H9 (cell line): ENCODE measurements at regions not wholly inside any gene's neighbourhood (a gene's known extent, or its start where the extent isn't known, plus 50 kb on each side); places are given as distances from the start of the nearest gene placed in this dataset.
"Not testable (repeated sequence)": the region's sequence is repeated elsewhere in the genome, so short reads cannot be mapped to it uniquely, and the experiment has no call there.

Experiments
- DNase-seq: peaks from one replicate; pipeline ENCODE4 v3.0.0-alpha.2; 2017
- H2AFZ ChIP-seq: one replicate; pipeline ENCODE4 v1.6.1; 2013; ENCODE audit warnings: mild to moderate bottlenecking, low read length, control low read depth, moderate library complexity
- H2AK5ac ChIP-seq: 2 replicates; pipeline ENCODE4 v1.6.1; 2013; ENCODE audit warnings: low read length, control low read depth, mixed read lengths; ENCODE audit not compliant: insufficient read length
- H2BK120ac ChIP-seq: one replicate; pipeline ENCODE4 v1.6.1; 2013; ENCODE audit warnings: low read depth, mild to moderate bottlenecking, low read length, control low read depth, inconsistent platforms; ENCODE audit not compliant: poor library complexity, severe bottlenecking
- H2BK12ac ChIP-seq: 2 replicates; pipeline ENCODE4 v1.6.1; 2013; ENCODE audit warnings: low read length, control low read depth, mixed read lengths, low read depth; ENCODE audit not compliant: insufficient read length
- H2BK15ac ChIP-seq: 2 replicates; pipeline ENCODE4 v1.6.1; 2013; ENCODE audit warnings: low read depth, low read length, control low read depth
- H2BK20ac ChIP-seq: one replicate; pipeline ENCODE4 v1.6.1; 2013; ENCODE audit warnings: low read depth, mild to moderate bottlenecking, low read length, control low read depth, inconsistent platforms; ENCODE audit not compliant: poor library complexity, severe bottlenecking
- H2BK5ac ChIP-seq: 2 replicates; pipeline ENCODE4 v1.6.1; 2013; ENCODE audit warnings: low read length, control low read depth, mixed read lengths; ENCODE audit not compliant: insufficient read length
- H3K14ac ChIP-seq: 2 replicates; pipeline ENCODE4 v1.6.1; 2013; ENCODE audit warnings: low read length, control low read depth; ENCODE audit not compliant: insufficient read depth
- H3K18ac ChIP-seq: 2 replicates; pipeline ENCODE4 v1.6.1; 2013; ENCODE audit warnings: low read depth, mild to moderate bottlenecking, mixed read lengths, low read length, control low read depth; ENCODE audit not compliant: insufficient read length
- H3K23ac ChIP-seq: 2 replicates; pipeline ENCODE4 v1.6.1; 2013; ENCODE audit warnings: low read length, control low read depth, mixed read lengths, low read depth; ENCODE audit not compliant: insufficient read length
- H3K23me2 ChIP-seq: 2 replicates; pipeline ENCODE4 v1.6.1; 2013; ENCODE audit warnings: low read depth, mild to moderate bottlenecking, mixed read lengths, low read length, control low read depth; ENCODE audit not compliant: insufficient read length, poor library complexity, severe bottlenecking
- H3K27ac ChIP-seq: 2 replicates; pipeline ENCODE4 v1.5.1; 2013; ENCODE audit warnings: low read length, control low read depth, mixed read lengths, low read depth; ENCODE audit not compliant: insufficient read length
- H3K27me3 ChIP-seq: 2 replicates; pipeline ENCODE4 v1.6.1; 2013; ENCODE audit warnings: low read length, control low read depth, inconsistent platforms; ENCODE audit not compliant: insufficient read depth
- H3K4ac ChIP-seq: 2 replicates; pipeline ENCODE4 v1.6.1; 2013; ENCODE audit warnings: low read depth, mild to moderate bottlenecking, control low read depth, inconsistent platforms, low read length, moderate library complexity
- H3K4me1 ChIP-seq: 2 replicates; pipeline ENCODE4 v1.6.1; 2013; ENCODE audit warnings: low read length, control low read depth, inconsistent platforms; ENCODE audit not compliant: insufficient read depth
- H3K4me2 ChIP-seq: 2 replicates; pipeline ENCODE4 v1.6.1; 2013; ENCODE audit warnings: low read length, control low read depth, mixed read lengths; ENCODE audit not compliant: insufficient read length, insufficient read depth
- H3K56ac ChIP-seq: 2 replicates; pipeline ENCODE4 v1.6.1; 2013; ENCODE audit warnings: low read depth, mild to moderate bottlenecking, mixed read lengths, low read length, control low read depth; ENCODE audit not compliant: insufficient read length
- H3K79me1 ChIP-seq: 2 replicates; pipeline ENCODE4 v1.6.1; 2013; ENCODE audit warnings: low read depth, mild to moderate bottlenecking, moderate library complexity, low read length, control low read depth, inconsistent platforms; ENCODE audit not compliant: insufficient read depth, poor library complexity, severe bottlenecking
- H3K79me2 ChIP-seq: 2 replicates; pipeline ENCODE4 v1.6.1; 2013; ENCODE audit warnings: low read length, control low read depth, inconsistent platforms; ENCODE audit not compliant: insufficient read depth
- H3K9ac ChIP-seq: 2 replicates; pipeline ENCODE4 v1.6.1; 2013; ENCODE audit warnings: low read length, control low read depth, mixed read lengths; ENCODE audit not compliant: insufficient read length; ENCODE audit errors: extremely low read depth
- H3K9me3 ChIP-seq: one replicate; pipeline ENCODE4 v1.6.1; 2013; ENCODE audit warnings: low read depth, low read length, inconsistent platforms; ENCODE audit not compliant: control insufficient read depth
- H3T11ph ChIP-seq: one replicate; pipeline ENCODE4 v1.6.1; 2013; ENCODE audit warnings: mild to moderate bottlenecking, low read length, control low read depth, inconsistent platforms
- H4K20me1 ChIP-seq: one replicate; pipeline ENCODE4 v1.6.1; 2013; ENCODE audit not compliant: control insufficient read depth, insufficient read length, insufficient read depth
- H4K5ac ChIP-seq: 2 replicates; pipeline ENCODE4 v1.6.1; 2013; ENCODE audit warnings: low read depth, mild to moderate bottlenecking, mixed read lengths, low read length, control low read depth; ENCODE audit not compliant: insufficient read length
- H4K8ac ChIP-seq: replicated peaks from 2 replicates; pipeline ENCODE4 v1.6.1; 2013; ENCODE audit warnings: low read length, control low read depth, mixed read lengths, low read depth; ENCODE audit not compliant: insufficient read length
- H4K91ac ChIP-seq: 2 replicates; pipeline ENCODE4 v1.6.1; 2013; ENCODE audit warnings: low read depth, mild to moderate bottlenecking, moderate library complexity, mixed read lengths, low read length, control low read depth; ENCODE audit not compliant: insufficient read length
- H3K27ac Mint-ChIP-seq, 3 experiments: 2 replicates in 2 of 3; 3 replicates in 1 of 3; pipeline ENCODE4 v1.8.0; 2020 to 2021; ENCODE audit warnings: mixed read lengths in 3 of 3, mild to moderate bottlenecking in 1 of 3, moderate library complexity in 1 of 3
- H3K27me3 Mint-ChIP-seq: 2 replicates; pipeline ENCODE4 v1.8.0; 2021; ENCODE audit warnings: low read depth, mild to moderate bottlenecking, moderate library complexity, mixed read lengths
- H3K36me3 Mint-ChIP-seq, 3 experiments: 2 replicates in 2 of 3; 3 replicates in 1 of 3; pipeline ENCODE4 v1.8.0; 2020 to 2021; ENCODE audit warnings: low read depth in 3 of 3, mixed read lengths in 3 of 3; ENCODE audit not compliant: insufficient read depth in 1 of 3
- H3K4me1 Mint-ChIP-seq, 2 experiments: 2 replicates each; pipeline ENCODE4 v1.8.0; 2020; ENCODE audit warnings: mixed read lengths in 2 of 2
- H3K4me3 Mint-ChIP-seq, 2 experiments: 2 replicates in 1 of 2; 3 replicates in 1 of 2; pipeline ENCODE4 v1.8.0; 2020 to 2021; ENCODE audit warnings: mild to moderate bottlenecking in 2 of 2, mixed read lengths in 2 of 2, moderate library complexity in 1 of 2
- H3K9me3 Mint-ChIP-seq, 2 experiments: 2 replicates in 1 of 2; 3 replicates in 1 of 2; pipeline ENCODE4 v1.8.0; 2020; ENCODE audit warnings: mild to moderate bottlenecking in 2 of 2, mixed read lengths in 2 of 2, moderate library complexity in 1 of 2
- CTCF ChIP-seq: fragments of 200-600 bp; sonication (generic); conservative IDR thresholded peaks from 3 replicates; pipeline ENCODE4 v1.8.0; 2021; ENCODE audit warnings: antibody characterized with exemption, mild to moderate bottlenecking
- WGBS: extraction: QIAGEN DNeasy Blood & Tissue Kit; methylation state at CpG from one replicate; pipeline ENCODE4 v1.1.7; 2013; ENCODE audit warnings: missing lambda C conversion rate, low lambda C conversion rate, mixed read lengths; ENCODE audit not compliant: insufficient read length; ENCODE audit errors: extremely low coverage; 5-methylcytosine and 5-hydroxymethylcytosine counted together

- Histone ChIP-seq H3K18ac (no peak overlapping the region), H2BK20ac (no peak overlapping the region), H2BK5ac (no peak overlapping the region), H3K4me1 (no peaks in the 10 kb centered on the region), H4K91ac (no peak overlapping the region), H3K56ac (no peak overlapping the region), H4K5ac (no peak overlapping the region), H3K79me1 (no peaks in the 10 kb centered on the region), H2BK120ac (no peak overlapping the region), H3K27ac (no peak overlapping the region), H3K23ac (no peak overlapping the region), H4K8ac (no peak overlapping the region), H3K14ac (no peak overlapping the region), H3K23me2 (no peaks in the 10 kb centered on the region), H3K9me3 (no peaks in the 10 kb centered on the region), H3K9ac (no peak overlapping the region), H2AFZ (no peak overlapping the region), H2AK5ac (no peak overlapping the region), H3T11ph (no peak overlapping the region), H2BK12ac (no peak overlapping the region), H3K4me2 (no peak overlapping the region), H3K4ac (no peak overlapping the region), H3K27me3 (no peaks in the 10 kb centered on the region), H2BK15ac (no peak overlapping the region), H3K79me2 (no peaks in the 10 kb centered on the region), H4K20me1 (no peaks in the 10 kb centered on the region)
- no peak for TF ChIP-seq CTCF
- no peaks in the 10 kb centered on the region for H3K27me3 Mint-ChIP-seq
- no peak overlapping the region for H3K27ac Mint-ChIP-seq
- H3K4me3 Mint-ChIP-seq: no peak overlapping the region
- no CpG with 5 or more reads among the region's 4 CpGs for WGBS
- H3K36me3 Mint-ChIP-seq: no peaks in the 10 kb centered on the region
- no peaks in the 10 kb centered on the region for H3K4me1 Mint-ChIP-seq
- no peak for DNase-seq
- no peaks in the 10 kb centered on the region for H3K9me3 Mint-ChIP-seq
These were observed 305.2 kb upstream of the STEAP1 start for GRCh38 chr7:89849052-89849451.

DNA sequence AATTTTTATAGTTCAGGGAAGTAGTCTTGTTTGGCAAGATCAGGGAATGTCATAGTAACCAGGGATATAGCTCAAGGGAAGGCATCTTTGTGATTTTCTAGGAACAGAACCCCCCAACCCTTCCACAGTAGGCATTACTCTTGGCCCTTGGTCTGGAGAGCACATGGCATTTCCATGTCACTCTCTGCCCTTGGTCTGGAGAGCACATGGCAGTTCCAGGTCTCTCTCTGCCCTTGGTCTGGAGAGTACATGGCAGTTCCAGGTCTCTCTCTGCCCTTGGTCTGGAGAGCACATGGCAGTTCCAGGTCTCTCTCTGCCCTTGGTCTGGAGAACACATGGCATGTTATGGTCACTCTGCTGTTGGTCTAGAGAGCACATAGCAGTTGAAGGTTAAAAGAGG is 297.2 kb upstream of the STEAP1 start:
- not testable (repeated sequence) for H4K20me1 ChIP-seq, H4K5ac ChIP-seq, H3K27me3 Mint-ChIP-seq, H3K14ac ChIP-seq, H2BK15ac ChIP-seq, H3K27ac Mint-ChIP-seq, H3K4me2 ChIP-seq, H3K23ac ChIP-seq, H3K79me2 ChIP-seq, H2BK120ac ChIP-seq, H3K4me1 Mint-ChIP-seq, H3K79me1 ChIP-seq, H4K91ac ChIP-seq, DNase-seq, H3T11ph ChIP-seq, H2BK12ac ChIP-seq, H3K9ac ChIP-seq, H3K4me1 ChIP-seq, H3K18ac ChIP-seq, H3K4ac ChIP-seq, H2BK5ac ChIP-seq, H3K23me2 ChIP-seq, H2BK20ac ChIP-seq, H2AK5ac ChIP-seq, H3K27me3 ChIP-seq, H2AFZ ChIP-seq, H3K56ac ChIP-seq, H4K8ac ChIP-seq, H3K27ac ChIP-seq, H3K4me3 Mint-ChIP-seq
- peaks cover 3 to 28% (median 6%) of the 10 kb centered on the region in 3 experiments; a peak in 5 of 7 replicates for H3K36me3 Mint-ChIP-seq
- H3K9me3 ChIP-seq: peaks cover 21% of the 10 kb centered on the region
- peaks cover 27 to 28% of the 10 kb centered on the region in 2 experiments for H3K9me3 Mint-ChIP-seq
